GM21360 (cell line): ENCODE measurements at regions not wholly inside any gene's neighbourhood (a gene's known extent, or its start where the extent isn't known, plus 50 kb on each side); places are given as distances from the start of the nearest gene placed in this dataset.
"Not testable (repeated sequence)": the region's sequence is repeated elsewhere in the genome, so short reads cannot be mapped to it uniquely, and the experiment has no call there.

Experiments used
- ATAC-seq: cut with Tn5 transposase; IDR thresholded peaks from one replicate; pipeline ENCODE4 v1.9.1; 2021; ENCODE audit warnings: mild to moderate bottlenecking, moderate library complexity; ENCODE audit not compliant: unreplicated experiment

GRCh38 chr12:33588725-33589405, 149.2 kb upstream of the SYT10 start:
- peak; percentile 6 for ATAC-seq

GRCh38 chr12:33589576-33590114, 150.0 kb upstream of the SYT10 start:
- no peak for ATAC-seq

DNA sequence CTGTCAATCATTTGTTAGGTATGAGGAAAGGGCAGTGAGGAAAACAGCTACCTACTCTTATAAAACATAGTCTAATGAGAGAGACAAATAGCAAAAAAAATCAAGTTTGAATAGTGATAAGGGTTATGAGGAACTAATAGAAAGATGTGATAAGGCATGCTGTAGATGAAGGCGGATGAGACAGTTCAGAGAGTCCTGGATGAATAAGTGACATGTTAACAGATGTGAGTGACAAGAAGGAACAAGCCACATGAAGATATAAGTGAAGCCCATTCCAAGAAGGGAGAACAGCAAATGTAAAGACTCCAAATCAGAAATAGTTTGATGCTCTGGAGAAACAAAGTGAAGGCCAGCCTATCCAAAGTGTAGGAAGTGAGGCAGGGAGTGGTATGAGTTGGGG, 154.1 kb upstream of the SYT10 start:
- ATAC-seq = no peak

DNA sequence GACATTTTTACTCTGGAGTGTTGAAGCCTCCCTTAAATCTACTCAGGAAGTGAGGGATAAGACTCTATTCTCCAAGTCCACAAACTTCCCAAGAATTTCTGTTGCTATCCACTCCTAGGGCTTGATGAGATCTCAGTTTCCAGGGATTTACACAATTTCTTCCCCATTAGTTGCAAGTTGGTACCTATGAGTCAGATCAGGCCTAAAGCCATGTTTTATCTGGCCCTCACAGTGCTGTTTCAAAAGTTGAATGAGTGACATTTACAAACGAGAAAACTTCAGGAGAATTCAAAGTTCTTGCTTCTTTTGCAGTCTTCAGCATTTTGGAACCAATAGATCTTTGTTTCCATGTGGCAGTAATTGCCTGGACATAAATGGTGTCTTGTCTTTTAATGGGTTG, 156.4 kb upstream of the SYT10 start:
- ATAC-seq = no peak

GRCh38 chr12:33596814-33597213, 157.2 kb upstream of the SYT10 start:
- no peak for ATAC-seq

- no peak for ATAC-seq
Measured at GRCh38 chr12:33602515-33602914, 162.9 kb upstream of the SYT10 start.

DNA sequence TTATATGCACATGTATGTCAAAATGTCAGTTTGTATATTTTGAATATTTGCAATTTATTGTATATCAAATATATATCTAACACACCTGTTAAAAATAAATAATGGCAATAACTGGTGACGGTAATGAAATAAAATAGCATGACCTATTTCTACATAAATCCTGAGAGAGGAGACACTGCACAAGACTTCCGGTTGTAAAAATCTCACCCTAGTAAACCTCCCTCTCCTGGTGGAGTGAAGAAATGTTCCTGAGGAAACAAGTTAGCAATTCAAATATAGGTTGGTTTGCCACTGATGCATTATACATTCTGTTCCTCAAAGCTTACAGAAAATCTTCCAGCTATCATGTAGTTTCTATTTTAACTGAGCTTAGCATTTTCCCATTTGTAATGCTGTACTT, 166.1 kb upstream of the SYT10 start:
- no peak for ATAC-seq

DNA sequence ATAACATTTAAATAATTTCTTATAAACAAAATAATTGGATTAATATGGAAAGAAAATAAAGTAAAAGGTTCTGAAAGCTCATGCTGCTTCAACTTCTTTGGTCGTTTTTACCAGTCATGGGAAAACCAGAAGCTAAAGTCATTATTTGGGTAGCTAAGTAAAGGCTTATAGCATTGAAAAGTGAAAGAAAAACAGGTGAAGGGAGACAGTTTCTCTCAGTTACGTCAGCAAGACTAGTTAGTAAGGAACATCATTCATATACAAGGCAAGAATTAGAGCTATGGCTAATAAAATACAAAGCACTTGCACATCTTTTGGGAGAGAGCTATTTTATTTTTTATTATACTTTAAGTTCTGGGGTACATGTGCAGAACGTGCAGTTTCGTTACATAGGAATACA, 170.3 kb upstream of the SYT10 start:
- ATAC-seq = no peak

GRCh38 chr12:33614630-33615029, 175.0 kb upstream of the SYT10 start:
- ATAC-seq = no peak

DNA sequence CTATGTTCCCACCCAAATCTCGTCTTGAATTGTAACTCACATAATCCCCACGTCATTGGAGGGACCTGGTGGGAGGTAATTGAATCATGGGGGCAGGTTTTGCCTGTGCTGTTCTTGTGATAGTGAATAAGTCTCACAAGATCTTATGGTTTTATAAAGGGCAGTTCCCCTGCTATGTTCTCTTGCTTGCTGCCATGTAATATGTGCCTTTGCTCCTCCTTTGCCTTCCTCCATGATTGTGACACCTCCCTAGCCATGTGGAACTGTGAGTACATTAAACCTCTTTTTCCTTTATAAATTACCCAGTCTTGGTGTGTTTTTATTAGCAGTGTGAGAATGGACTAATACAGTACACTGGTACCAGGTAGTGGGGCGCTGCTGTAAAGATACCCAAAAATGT, 177.6 kb upstream of the SYT10 start:
- ATAC-seq = no peak

DNA sequence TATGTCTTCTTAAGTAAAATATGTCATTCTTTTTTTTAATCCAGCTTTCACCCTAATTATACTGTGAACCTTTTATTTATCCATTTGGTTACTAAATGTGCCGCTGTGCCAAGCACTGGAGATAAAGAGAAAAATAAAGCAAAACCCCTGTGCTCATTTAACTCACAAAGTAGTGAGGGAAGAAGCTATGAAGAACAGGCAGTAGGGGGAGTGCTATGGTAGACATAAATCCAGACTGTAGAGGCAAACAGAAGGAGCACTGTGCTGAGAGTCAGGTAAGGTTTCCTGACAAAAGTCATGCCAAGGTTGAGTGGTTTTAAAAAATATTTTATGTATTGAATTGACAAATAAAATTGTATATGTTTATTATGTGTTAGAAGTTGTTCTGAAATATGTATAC, 188.5 kb upstream of the SYT10 start:
- no peak for ATAC-seq

GRCh38 chr12:33634544-33634943, 194.9 kb upstream of the SYT10 start:
- peak; percentile 51 for ATAC-seq

- not testable (repeated sequence) for ATAC-seq
Measured at GRCh38 chr12:33636930-33637329, 197.3 kb upstream of the SYT10 start.

DNA sequence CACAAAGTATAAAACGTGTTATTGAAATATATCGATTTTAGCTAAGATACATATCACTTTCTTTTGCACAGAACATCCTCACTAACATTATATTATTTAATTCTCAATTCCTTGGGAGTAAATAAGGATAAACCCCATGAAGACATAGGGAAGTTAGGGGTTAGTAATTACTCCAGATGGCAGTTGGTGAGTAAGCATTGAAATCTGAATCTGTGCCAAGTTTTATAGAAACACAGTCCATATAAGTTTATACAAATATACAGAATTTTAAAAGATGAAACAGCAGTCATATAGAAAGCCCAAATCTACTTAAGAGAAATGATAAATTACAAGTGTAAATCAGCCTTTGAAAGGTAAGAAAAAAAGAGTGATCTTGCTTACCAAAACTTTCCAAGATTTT, 200.4 kb upstream of the SYT10 start:
- ATAC-seq = no peak

- no peak for ATAC-seq
Measured at GRCh38 chr12:33649992-33650391, 210.4 kb upstream of the SYT10 start.

GRCh38 chr12:33650832-33651231, 211.2 kb upstream of the SYT10 start:
- no peak for ATAC-seq

- no peak for ATAC-seq
Measured at GRCh38 chr12:33653362-33653761, 213.7 kb upstream of the SYT10 start.

DNA sequence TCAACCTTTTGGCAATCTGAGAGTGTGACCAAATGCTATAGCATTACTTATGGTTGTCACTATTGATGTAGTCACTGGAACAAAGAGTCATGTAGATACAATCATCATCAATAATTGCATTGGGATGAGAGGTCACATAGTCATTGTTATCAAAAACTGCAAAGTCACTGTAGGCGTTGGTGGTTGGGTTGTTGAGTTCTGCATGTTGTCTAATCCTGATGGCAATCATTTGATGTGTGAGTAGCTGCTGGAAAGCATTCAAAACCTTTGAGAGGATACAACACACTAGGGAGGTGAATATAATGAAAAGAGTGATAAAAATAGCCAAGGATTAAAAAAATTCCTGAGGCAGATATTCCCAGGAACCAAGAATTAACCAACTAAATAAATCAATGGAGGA, 214.7 kb upstream of the SYT10 start:
- ATAC-seq = no peak

DNA sequence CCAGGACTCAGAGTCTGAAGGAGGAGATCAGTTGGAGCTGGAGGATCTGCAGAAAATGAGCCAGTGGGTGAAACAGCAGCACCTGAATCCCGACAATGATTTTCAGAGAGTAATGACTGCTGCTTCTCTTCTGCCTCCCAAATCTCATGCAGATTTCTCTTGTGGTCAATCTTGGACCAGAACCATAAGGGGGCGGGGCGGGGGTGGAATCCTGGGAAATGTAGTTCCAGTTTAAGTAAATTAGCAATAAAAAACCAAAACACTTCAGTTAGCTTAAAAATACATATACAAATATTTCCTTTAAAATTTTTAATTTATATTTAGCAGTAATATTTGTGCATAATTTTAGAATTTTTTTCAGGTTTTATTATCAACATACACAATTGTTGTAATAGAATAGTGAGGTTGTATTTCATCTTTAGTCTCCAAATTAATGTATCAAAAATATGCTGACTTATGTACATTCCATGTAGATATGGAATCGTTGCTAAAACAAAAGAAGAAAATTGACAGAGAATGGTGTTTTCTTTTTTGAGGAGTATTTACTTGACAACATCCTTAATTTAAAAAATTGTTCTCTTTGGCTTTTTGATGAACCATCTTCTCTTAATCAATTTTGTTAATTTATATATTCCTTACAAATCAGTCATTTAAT, 223.5 kb upstream of the SYT10 start:
- ATAC-seq = no peak

DNA sequence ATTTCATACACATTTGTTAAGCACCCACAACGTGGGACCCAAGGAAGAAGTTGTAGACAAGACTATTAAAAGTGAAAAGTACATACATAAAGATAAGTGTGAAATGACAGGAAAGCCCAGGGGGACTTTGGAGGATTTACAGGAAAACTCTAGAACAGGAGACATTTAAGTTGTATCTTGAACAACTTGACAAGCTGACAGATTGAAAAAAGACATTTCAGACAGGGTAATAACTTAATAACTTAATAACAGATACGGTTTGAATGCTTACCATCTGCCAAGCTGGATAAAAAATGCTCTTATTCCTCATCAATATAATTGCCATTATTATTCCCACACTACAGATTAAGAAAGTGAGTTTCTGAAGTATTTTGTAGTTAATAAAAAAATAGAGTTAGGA, 229.7 kb upstream of the SYT10 start:
- ATAC-seq = no peak

DNA sequence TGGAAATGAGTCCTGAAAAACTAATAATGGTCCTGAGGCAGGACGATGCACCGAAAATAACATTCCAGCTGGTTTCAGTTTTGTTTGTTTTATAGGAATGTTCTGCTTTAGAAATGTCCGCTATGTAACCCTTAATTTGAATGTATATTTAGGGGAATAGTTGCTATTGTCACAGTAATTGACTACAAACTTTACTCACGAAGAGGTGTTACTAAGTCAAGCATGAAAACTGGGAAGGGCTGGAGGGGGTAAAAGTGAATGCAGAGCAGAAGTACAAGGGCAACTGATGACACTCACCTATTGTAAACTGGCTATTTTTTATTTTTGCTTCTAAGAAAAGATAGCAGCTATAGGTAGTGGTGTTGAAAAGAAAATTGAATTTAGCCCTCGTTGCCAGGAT, 230.7 kb upstream of the SYT10 start:
- ATAC-seq = no peak

GRCh38 chr12:33671676-33672075, 232.1 kb upstream of the SYT10 start:
- no peak for ATAC-seq
